HEK293 (cell line): ENCODE measurements at regions not wholly inside any gene's neighbourhood (a gene's known extent, or its start where the extent isn't known, plus 50 kb on each side); places are given as distances from the start of the nearest gene placed in this dataset.

Source experiments
- CTCF ChIA-PET: fragments of 350-600 bp; formaldehyde crosslinking; extraction: SDS; loops from one replicate; lab custom pipeline; 2021; ENCODE audit warnings: antibody characterized with exemption; lab: Yijun Ruan, JAX
- POLR2A ChIA-PET: fragments of 300-600 bp; formaldehyde crosslinking; extraction: SDS; loops from one replicate; lab custom pipeline; 2020; ENCODE audit warnings: antibody characterized with exemption, inconsistent platforms; lab: Yijun Ruan, JAX
- H3K27ac ChIP-seq: fragments of 200-500 bp; sonication (Bioruptor generic); 2 replicates; pipeline ENCODE4 v1.5.1; 2014; ENCODE audit warnings: low read depth, low read length, control low read depth, inconsistent platforms; ENCODE audit errors: extremely low read depth
- H3K36me3 ChIP-seq, 2 experiments: fragments of 200-500 bp in 1 of 2; sonication (Bioruptor generic) in 1 of 2; 1 replicate in 1 of 2; 2 replicates in 1 of 2; pipeline ENCODE4 v1.5.1; 2014 to 2017; ENCODE audit warnings: inconsistent platforms in 2 of 2, low read length in 2 of 2; ENCODE audit not compliant: control insufficient read depth in 2 of 2, insufficient read depth in 1 of 2
- H3K4me1 ChIP-seq: fragments of 200-500 bp; sonication (Bioruptor generic); 2 replicates; pipeline ENCODE4 v1.5.1; 2014; ENCODE audit warnings: mild to moderate bottlenecking, low read length, inconsistent platforms; ENCODE audit not compliant: control insufficient read depth, insufficient read depth
- H3K4me3 ChIP-seq: 2 replicates; pipeline ENCODE4 v1.5.1; 2011; ENCODE audit warnings: low read depth, mild to moderate bottlenecking, control low read depth, low read length, moderate library complexity
- H3K9me3 ChIP-seq: fragments of 200-500 bp; sonication (Bioruptor generic); 2 replicates; pipeline ENCODE4 v1.5.1; 2014; ENCODE audit warnings: low read depth, low read length, inconsistent platforms; ENCODE audit not compliant: control insufficient read depth, insufficient read depth
- GFI1B ChIP-seq: fragments of 450-650 bp; formaldehyde crosslinking; IDR thresholded peaks from 2 replicates; pipeline ENCODE4 v1.5.1; 2016; ENCODE audit warnings: missing biosample characterization, missing genetic modification characterization
- GLI2 ChIP-seq: fragments of 450-650 bp; formaldehyde crosslinking; IDR thresholded peaks from 2 replicates; pipeline ENCODE4; 2017; ENCODE audit warnings: missing biosample characterization, missing genetic modification characterization, low read depth, borderline replicate concordance
- GLI4 ChIP-seq: fragments of 450-650 bp; formaldehyde crosslinking; IDR thresholded peaks from 2 replicates; pipeline ENCODE4 v1.5.1; 2016; ENCODE audit warnings: missing biosample characterization, missing genetic modification characterization
- KLF1 ChIP-seq: fragments of 450-650 bp; formaldehyde crosslinking; IDR thresholded peaks from 2 replicates; pipeline ENCODE4 v1.5.1; 2016; ENCODE audit warnings: missing biosample characterization, missing genetic modification characterization
- SCRT1 ChIP-seq: fragments of 450-650 bp; formaldehyde crosslinking; IDR thresholded peaks from 2 replicates; pipeline ENCODE4 v1.5.1; 2016; ENCODE audit warnings: missing biosample characterization, missing genetic modification characterization, borderline replicate concordance
- TRIM28 ChIP-seq: IDR thresholded peaks from 2 replicates; pipeline ENCODE4 v1.6.1; 2011; ENCODE audit warnings: low read length, control low read depth, borderline replicate concordance
- YY2 ChIP-seq: fragments of 450-650 bp; formaldehyde crosslinking; IDR thresholded peaks from 2 replicates; pipeline ENCODE4 v1.5.1; 2016; ENCODE audit warnings: missing biosample characterization, missing genetic modification characterization
- ZNF2 ChIP-seq: fragments of 450-650 bp; formaldehyde crosslinking; IDR thresholded peaks from 2 replicates; pipeline ENCODE4 v1.5.1; 2016; ENCODE audit warnings: missing biosample characterization, missing genetic modification characterization
- ZNF548 ChIP-seq: fragments of 450-650 bp; formaldehyde crosslinking; IDR thresholded peaks from 2 replicates; pipeline ENCODE4 v1.5.1; 2016; ENCODE audit warnings: missing biosample characterization, missing genetic modification characterization
- ZNF571 ChIP-seq: fragments of 450-650 bp; formaldehyde crosslinking; IDR thresholded peaks from 2 replicates; pipeline ENCODE4 v1.5.0; 2017; ENCODE audit warnings: missing biosample characterization, missing genetic modification characterization
- ZNF585B ChIP-seq: fragments of 450-650 bp; formaldehyde crosslinking; IDR thresholded peaks from 2 replicates; pipeline ENCODE4 v1.5.1; 2016; ENCODE audit warnings: missing biosample characterization, missing genetic modification characterization
- ZNF610 ChIP-seq: fragments of 450-650 bp; formaldehyde crosslinking; IDR thresholded peaks from 2 replicates; pipeline ENCODE4 v1.5.1; 2016; ENCODE audit warnings: missing biosample characterization, missing genetic modification characterization, borderline replicate concordance
- ZNF654 ChIP-seq: fragments of 450-650 bp; formaldehyde crosslinking; IDR thresholded peaks from 2 replicates; pipeline ENCODE4 v1.5.1; 2016; ENCODE audit warnings: low read depth, missing biosample characterization, missing genetic modification characterization
- ZNF660 ChIP-seq: fragments of 450-650 bp; IDR thresholded peaks from 2 replicates; pipeline ENCODE4 v1.5.1; 2018; ENCODE audit warnings: missing biosample characterization, mild to moderate bottlenecking, missing genetic modification characterization
- ZNF677 ChIP-seq: fragments of 450-650 bp; IDR thresholded peaks from 2 replicates; pipeline ENCODE4 v1.5.0; 2018; ENCODE audit warnings: missing biosample characterization, mild to moderate bottlenecking, missing genetic modification characterization, moderate library complexity
- TF ChIP-seq, protein P1 (sequence below): fragments of 450-650 bp; formaldehyde crosslinking; IDR thresholded peaks from 2 replicates; pipeline ENCODE4 v1.5.1; 2016; ENCODE audit warnings: missing biosample characterization, missing genetic modification characterization, low read depth
- TF ChIP-seq, protein P2 (sequence below): fragments of 450-650 bp; formaldehyde crosslinking; IDR thresholded peaks from 2 replicates; pipeline ENCODE4 v1.5.1; 2017; ENCODE audit warnings: missing biosample characterization, missing genetic modification characterization
- TF ChIP-seq, protein P3 (sequence below): fragments of 450-650 bp; formaldehyde crosslinking; IDR thresholded peaks from 2 replicates; pipeline ENCODE4 v1.5.1; 2016; ENCODE audit warnings: missing biosample characterization, missing genetic modification characterization
- TF ChIP-seq, protein P4 (sequence below): fragments of 450-650 bp; formaldehyde crosslinking; IDR thresholded peaks from 2 replicates; pipeline ENCODE4 v1.5.1; 2016; ENCODE audit warnings: missing biosample characterization, missing genetic modification characterization, borderline replicate concordance
- TF ChIP-seq, protein P5 (sequence below): fragments of 450-650 bp; formaldehyde crosslinking; IDR thresholded peaks from 2 replicates; pipeline ENCODE4 v1.5.1; 2016; ENCODE audit warnings: missing biosample characterization, missing genetic modification characterization
- TF ChIP-seq, protein P6 (sequence below): fragments of 450-650 bp; formaldehyde crosslinking; IDR thresholded peaks from 2 replicates; pipeline ENCODE4 v1.5.1; 2016; ENCODE audit warnings: missing biosample characterization, missing genetic modification characterization

DNA sequence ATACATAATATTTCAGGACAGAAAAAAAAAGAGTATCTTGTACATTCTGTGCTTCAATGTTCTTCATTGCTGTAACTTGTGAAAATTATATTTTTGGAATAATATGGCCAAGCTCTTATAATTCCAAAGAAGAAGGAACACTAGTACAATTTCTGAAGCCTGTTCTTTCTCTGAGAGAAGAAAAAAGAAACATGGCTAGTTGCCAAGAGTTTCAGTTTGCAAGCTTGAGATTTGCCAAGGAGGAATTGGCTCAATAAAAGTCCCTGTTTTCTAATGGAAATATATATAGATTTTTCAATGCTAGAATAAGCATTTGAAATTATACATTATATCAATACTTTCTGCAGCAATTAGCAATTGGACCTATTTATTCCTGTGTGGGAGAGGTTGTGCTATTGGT is 285.2 kb upstream of the NEGR1 start:
- TF ChIP-seq, protein P1, sequence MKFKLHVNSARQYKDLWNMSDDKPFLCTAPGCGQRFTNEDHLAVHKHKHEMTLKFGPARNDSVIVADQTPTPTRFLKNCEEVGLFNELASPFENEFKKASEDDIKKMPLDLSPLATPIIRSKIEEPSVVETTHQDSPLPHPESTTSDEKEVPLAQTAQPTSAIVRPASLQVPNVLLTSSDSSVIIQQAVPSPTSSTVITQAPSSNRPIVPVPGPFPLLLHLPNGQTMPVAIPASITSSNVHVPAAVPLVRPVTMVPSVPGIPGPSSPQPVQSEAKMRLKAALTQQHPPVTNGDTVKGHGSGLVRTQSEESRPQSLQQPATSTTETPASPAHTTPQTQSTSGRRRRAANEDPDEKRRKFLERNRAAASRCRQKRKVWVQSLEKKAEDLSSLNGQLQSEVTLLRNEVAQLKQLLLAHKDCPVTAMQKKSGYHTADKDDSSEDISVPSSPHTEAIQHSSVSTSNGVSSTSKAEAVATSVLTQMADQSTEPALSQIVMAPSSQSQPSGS (tag by site-specific recombination) = no peak
- TF ChIP-seq ZNF2 (tag by site-specific recombination) (no peak), ZNF548 (tag by site-specific recombination) (no peak), ZNF660 (tag by site-specific recombination) (no peak), YY2 (tag by site-specific recombination) (no peak), ZNF677 (tag by site-specific recombination) (no peak), GFI1B (tag by site-specific recombination) (no peak), TRIM28 (no peak), ZNF585B (no peak), SCRT1 (tag by site-specific recombination) (no peak)
- TF ChIP-seq, protein P2, sequence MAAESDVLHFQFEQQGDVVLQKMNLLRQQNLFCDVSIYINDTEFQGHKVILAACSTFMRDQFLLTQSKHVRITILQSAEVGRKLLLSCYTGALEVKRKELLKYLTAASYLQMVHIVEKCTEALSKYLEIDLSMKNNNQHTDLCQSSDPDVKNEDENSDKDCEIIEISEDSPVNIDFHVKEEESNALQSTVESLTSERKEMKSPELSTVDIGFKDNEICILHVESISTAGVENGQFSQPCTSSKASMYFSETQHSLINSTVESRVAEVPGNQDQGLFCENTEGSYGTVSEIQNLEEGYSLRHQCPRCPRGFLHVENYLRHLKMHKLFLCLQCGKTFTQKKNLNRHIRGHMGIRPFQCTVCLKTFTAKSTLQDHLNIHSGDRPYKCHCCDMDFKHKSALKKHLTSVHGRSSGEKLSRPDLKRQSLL (tag by site-specific recombination) = no peak
- TF ChIP-seq, protein P3, sequence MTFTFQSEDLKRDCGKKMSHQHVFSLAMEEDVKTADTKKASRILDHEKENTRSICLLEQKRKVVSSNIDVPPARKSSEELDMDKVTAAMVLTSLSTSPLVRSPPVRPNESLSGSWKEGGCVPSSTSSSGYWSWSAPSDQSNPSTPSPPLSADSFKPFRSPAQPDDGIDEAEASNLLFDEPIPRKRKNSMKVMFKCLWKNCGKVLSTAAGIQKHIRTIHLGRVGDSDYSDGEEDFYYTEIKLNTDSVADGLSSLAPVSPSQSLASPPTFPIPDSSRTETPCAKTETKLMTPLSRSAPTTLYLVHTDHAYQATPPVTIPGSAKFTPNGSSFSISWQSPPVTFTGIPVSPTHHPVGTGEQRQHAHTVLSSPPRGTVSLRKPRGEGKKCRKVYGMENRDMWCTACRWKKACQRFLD = no peak
- TF ChIP-seq, protein P4, sequence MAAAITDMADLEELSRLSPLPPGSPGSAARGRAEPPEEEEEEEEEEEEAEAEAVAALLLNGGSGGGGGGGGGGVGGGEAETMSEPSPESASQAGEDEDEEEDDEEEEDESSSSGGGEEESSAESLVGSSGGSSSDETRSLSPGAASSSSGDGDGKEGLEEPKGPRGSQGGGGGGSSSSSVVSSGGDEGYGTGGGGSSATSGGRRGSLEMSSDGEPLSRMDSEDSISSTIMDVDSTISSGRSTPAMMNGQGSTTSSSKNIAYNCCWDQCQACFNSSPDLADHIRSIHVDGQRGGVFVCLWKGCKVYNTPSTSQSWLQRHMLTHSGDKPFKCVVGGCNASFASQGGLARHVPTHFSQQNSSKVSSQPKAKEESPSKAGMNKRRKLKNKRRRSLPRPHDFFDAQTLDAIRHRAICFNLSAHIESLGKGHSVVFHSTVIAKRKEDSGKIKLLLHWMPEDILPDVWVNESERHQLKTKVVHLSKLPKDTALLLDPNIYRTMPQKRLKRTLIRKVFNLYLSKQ (tag by site-specific recombination) = no peak
- ChIA-PET POLR2A (no interaction called here), CTCF (interaction anchor here (0.5 to 0.7 kb wide), 2 partner anchors 31 to 285 kb away, joined by 3 read pairs; partner anchors contain the start of gene NEGR1)
- no peak overlapping the region for H3K4me3 ChIP-seq
- H3K9me3 ChIP-seq = no peaks in the 10 kb centered on the region
- no peaks in the 10 kb centered on the region for H3K4me1 ChIP-seq
- no peaks in the 10 kb centered on the region for H3K36me3 ChIP-seq
- H3K27ac ChIP-seq = no peak overlapping the region

DNA sequence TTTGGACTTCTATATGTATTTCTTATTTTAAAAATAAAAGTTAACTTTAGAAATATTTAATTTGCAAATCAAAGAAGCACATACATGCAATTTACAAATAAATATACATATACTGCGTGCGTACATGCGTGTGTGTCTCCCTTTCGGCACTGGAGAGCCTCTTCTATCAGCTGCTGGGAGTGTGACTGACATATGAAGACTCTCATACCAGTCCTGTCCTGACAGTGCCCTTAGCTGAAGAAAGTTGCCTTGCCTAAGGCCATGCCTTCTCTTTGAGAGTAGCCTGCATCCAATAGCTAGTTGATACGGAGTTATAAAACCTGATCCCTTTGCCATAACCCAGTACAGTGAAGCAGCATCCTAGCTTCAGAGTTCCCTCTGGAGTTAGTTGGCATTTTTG is 282.4 kb upstream of the NEGR1 start:
- no peak for TF ChIP-seq ZNF654
- TF ChIP-seq ZNF610 (tag by site-specific recombination) = no peak
- TF ChIP-seq GLI4 (tag by site-specific recombination) = no peak
- TF ChIP-seq, protein P5, sequence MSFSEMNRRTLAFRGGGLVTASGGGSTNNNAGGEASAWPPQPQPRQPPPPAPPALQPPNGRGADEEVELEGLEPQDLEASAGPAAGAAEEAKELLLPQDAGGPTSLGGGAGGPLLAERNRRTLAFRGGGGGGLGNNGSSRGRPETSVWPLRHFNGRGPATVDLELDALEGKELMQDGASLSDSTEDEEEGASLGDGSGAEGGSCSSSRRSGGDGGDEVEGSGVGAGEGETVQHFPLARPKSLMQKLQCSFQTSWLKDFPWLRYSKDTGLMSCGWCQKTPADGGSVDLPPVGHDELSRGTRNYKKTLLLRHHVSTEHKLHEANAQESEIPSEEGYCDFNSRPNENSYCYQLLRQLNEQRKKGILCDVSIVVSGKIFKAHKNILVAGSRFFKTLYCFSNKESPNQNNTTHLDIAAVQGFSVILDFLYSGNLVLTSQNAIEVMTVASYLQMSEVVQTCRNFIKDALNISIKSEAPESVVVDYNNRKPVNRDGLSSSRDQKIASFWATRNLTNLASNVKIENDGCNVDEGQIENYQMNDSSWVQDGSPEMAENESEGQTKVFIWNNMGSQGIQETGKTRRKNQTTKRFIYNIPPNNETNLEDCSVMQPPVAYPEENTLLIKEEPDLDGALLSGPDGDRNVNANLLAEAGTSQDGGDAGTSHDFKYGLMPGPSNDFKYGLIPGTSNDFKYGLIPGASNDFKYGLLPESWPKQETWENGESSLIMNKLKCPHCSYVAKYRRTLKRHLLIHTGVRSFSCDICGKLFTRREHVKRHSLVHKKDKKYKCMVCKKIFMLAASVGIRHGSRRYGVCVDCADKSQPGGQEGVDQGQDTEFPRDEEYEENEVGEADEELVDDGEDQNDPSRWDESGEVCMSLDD (tag by site-specific recombination) = no peak
- TF ChIP-seq GLI2 (tag by site-specific recombination) = no peak
- TF ChIP-seq, protein P6, sequence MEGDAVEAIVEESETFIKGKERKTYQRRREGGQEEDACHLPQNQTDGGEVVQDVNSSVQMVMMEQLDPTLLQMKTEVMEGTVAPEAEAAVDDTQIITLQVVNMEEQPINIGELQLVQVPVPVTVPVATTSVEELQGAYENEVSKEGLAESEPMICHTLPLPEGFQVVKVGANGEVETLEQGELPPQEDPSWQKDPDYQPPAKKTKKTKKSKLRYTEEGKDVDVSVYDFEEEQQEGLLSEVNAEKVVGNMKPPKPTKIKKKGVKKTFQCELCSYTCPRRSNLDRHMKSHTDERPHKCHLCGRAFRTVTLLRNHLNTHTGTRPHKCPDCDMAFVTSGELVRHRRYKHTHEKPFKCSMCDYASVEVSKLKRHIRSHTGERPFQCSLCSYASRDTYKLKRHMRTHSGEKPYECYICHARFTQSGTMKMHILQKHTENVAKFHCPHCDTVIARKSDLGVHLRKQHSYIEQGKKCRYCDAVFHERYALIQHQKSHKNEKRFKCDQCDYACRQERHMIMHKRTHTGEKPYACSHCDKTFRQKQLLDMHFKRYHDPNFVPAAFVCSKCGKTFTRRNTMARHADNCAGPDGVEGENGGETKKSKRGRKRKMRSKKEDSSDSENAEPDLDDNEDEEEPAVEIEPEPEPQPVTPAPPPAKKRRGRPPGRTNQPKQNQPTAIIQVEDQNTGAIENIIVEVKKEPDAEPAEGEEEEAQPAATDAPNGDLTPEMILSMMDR = no peak
- TF ChIP-seq KLF1 (tag by site-specific recombination) = no peak
- no peak for TF ChIP-seq ZNF571 (tag by site-specific recombination)
- TF ChIP-seq, protein P1 (tag by site-specific recombination) = no peak
- Histone ChIP-seq H3K4me3 (no peak overlapping the region), H3K27ac (no peak overlapping the region), H3K4me1 (no peaks in the 10 kb centered on the region), H3K36me3 (no peaks in the 10 kb centered on the region), H3K9me3 (no peaks in the 10 kb centered on the region)
- POLR2A ChIA-PET = no interaction called here
- CTCF ChIA-PET = interaction anchor here (0.5 kb wide), 1 partner anchor 1768 kb away, joined by 3 read pairs; no protein-coding TSS in a partner anchor
